NCI-H82 treated with DMSO at 0.1 percent for 48 hours (cell line): ENCODE measurements at regions not wholly inside any gene's neighbourhood (a gene's known extent, or its start where the extent isn't known, plus 50 kb on each side); places are given as distances from the start of the nearest gene placed in this dataset.
"Not testable (repeated sequence)": the region's sequence is repeated elsewhere in the genome, so short reads cannot be mapped to it uniquely, and the experiment has no call there.

Source experiments
- DNase-seq: peaks from one replicate; lab custom pipeline; 2025; ENCODE audit not compliant: unreplicated experiment; lab: John Stamatoyannopoulos, UW

GRCh38 chr11:31959716-31960115 is 131.2 kb upstream of the RCN1 start:
- no peak for DNase-seq

GRCh38 chr11:31958076-31958735 is 132.7 kb upstream of the RCN1 start:
- peak; percentile 30 for DNase-seq

- no peak for DNase-seq
Observed at GRCh38 chr11:31957674-31958073, 133.2 kb upstream of the RCN1 start.

GRCh38 chr11:31956310-31956709 is 134.6 kb upstream of the RCN1 start:
- no peak for DNase-seq

GRCh38 chr11:31955838-31956237 is 135.0 kb upstream of the RCN1 start:
- no peak for DNase-seq

GRCh38 chr11:31953803-31954327 is 137.0 kb upstream of the RCN1 start:
- no peak for DNase-seq

- DNase-seq = not testable (repeated sequence)
Observed at GRCh38 chr11:31949733-31950200, 138.6 kb upstream of the PAX6 start.

- no peak for DNase-seq
Observed at GRCh38 chr11:31947051-31947450, 135.9 kb upstream of the PAX6 start.

- no peak for DNase-seq
Observed at GRCh38 chr11:31943056-31943780, 132.1 kb upstream of the PAX6 start.

- DNase-seq = no peak
Observed at GRCh38 chr11:31940371-31941037, 129.4 kb upstream of the PAX6 start.

- DNase-seq = no peak
Observed at GRCh38 chr11:31939004-31939403, 127.9 kb upstream of the PAX6 start.

GRCh38 chr11:31936312-31936711 is 125.2 kb upstream of the PAX6 start:
- DNase-seq = no peak

GRCh38 chr11:31932879-31933278 is 121.8 kb upstream of the PAX6 start:
- peak; percentile 79 for DNase-seq

GRCh38 chr11:31927982-31928381 is 116.9 kb upstream of the PAX6 start:
- no peak for DNase-seq

GRCh38 chr11:31926816-31927528 is 115.8 kb upstream of the PAX6 start:
- DNase-seq = no peak

- no peak for DNase-seq
Observed at GRCh38 chr11:31926106-31926505, 115.0 kb upstream of the PAX6 start.

GRCh38 chr11:31922450-31922849 is 111.3 kb upstream of the PAX6 start:
- DNase-seq = no peak

GRCh38 chr11:31921081-31921480 is 110.0 kb upstream of the PAX6 start:
- no peak for DNase-seq

- no peak for DNase-seq
Observed at GRCh38 chr11:31919175-31919574, 108.1 kb upstream of the PAX6 start.

- DNase-seq = no peak
Observed at GRCh38 chr11:31915867-31916266, 104.7 kb upstream of the PAX6 start.

- DNase-seq = no peak
Observed at GRCh38 chr11:31913985-31914384, 102.9 kb upstream of the PAX6 start.
